Sigmoid colon (tissue), 4 donors: ENCODE measurements at regions not wholly inside any gene's neighbourhood (a gene's known extent, or its start where the extent isn't known, plus 50 kb on each side); places are given as distances from the start of the nearest gene placed in this dataset.

Experiments
- CTCF ChIP-seq, 4 experiments: fragments of 450-650 bp in 3 of 4; fragments of 200-600 bp in 1 of 4; IDR thresholded peaks; one replicate each; pipeline ENCODE4 v1.5.1; 2016 to 2019; ENCODE audit warnings: antibody characterized with exemption in 4 of 4, mild to moderate bottlenecking in 3 of 4, moderate library complexity in 2 of 4
- EP300 ChIP-seq, 4 donors: sonication (generic); formaldehyde crosslinking; IDR thresholded peaks; one replicate each; pipeline ENCODE4 v1.6.1; 2017; ENCODE audit warnings: antibody characterized with exemption in 4 of 4
- POLR2A ChIP-seq, 2 donors: fragments of 450-650 bp; IDR thresholded peaks; one replicate each; pipeline ENCODE4 v1.6.1; 2016; ENCODE audit warnings: antibody characterized with exemption in 2 of 2, mild to moderate bottlenecking in 2 of 2, moderate library complexity in 2 of 2
- POLR2AphosphoS5 ChIP-seq, 4 donors: sonication (generic); formaldehyde crosslinking; IDR thresholded peaks; one replicate each; pipeline ENCODE4 v1.6.1; 2017; ENCODE audit warnings: antibody characterized with exemption in 4 of 4

GRCh38 chr9:18129809-18130334 lies 344.1 kb upstream of the ADAMTSL1 start:
- no peak for TF ChIP-seq CTCF (IDR thresholded peaks at IDR 0.05)
- TF ChIP-seq POLR2A (IDR thresholded peaks at IDR 0.05): no peak
- no peak for TF ChIP-seq POLR2AphosphoS5 (IDR thresholded peaks at IDR 0.05)
- no peak for TF ChIP-seq EP300 (IDR thresholded peaks at IDR 0.05)
